ENCODE measurements at regions not wholly inside any gene's neighbourhood (a gene's known extent, or its start where the extent isn't known, plus 50 kb on each side); places are given as distances from the start of the nearest gene placed in this dataset.

GRCh38 chrX:39324233-39324930 is 523.1 kb downstream of the MID1IP1 start:
- Histone ChIP-seq H3K27me3 (ENCODE audit: control insufficient read depth, insufficient read depth, low read length) (peaks cover 4% of the 10 kb centered on the region), H3K4me3 (ENCODE audit: low read depth, low read length) (no peak overlapping the region), H3K36me3 (ENCODE audit: control insufficient read depth, insufficient read depth, low read length) (no peaks in the 10 kb centered on the region)
- no peak for TF ChIP-seq CTCF (IDR thresholded peaks at IDR 0.05; ENCODE audit: insufficient read depth, low read length, poor library complexity, severe bottlenecking)
- no peak for DNase-seq (ENCODE audit: low read depth)

GRCh38 chrX:39327255-39327654 is 526.0 kb downstream of the MID1IP1 start:
- no peak for DNase-seq (ENCODE audit: low read depth)
- no peak for TF ChIP-seq CTCF (IDR thresholded peaks at IDR 0.05; ENCODE audit: insufficient read depth, low read length, poor library complexity, severe bottlenecking)
- peaks cover 9% of the 10 kb centered on the region for H3K27me3 ChIP-seq (ENCODE audit: control insufficient read depth, insufficient read depth, low read length)
- no peaks in the 10 kb centered on the region for H3K36me3 ChIP-seq (ENCODE audit: control insufficient read depth, insufficient read depth, low read length)
- no peak overlapping the region for H3K4me3 ChIP-seq (ENCODE audit: low read depth, low read length)

GRCh38 chrX:39327705-39328104 is 526.4 kb downstream of the MID1IP1 start:
- no peak for TF ChIP-seq CTCF (IDR thresholded peaks at IDR 0.05; ENCODE audit: insufficient read depth, low read length, poor library complexity, severe bottlenecking)
- Histone ChIP-seq H3K27me3 (ENCODE audit: control insufficient read depth, insufficient read depth, low read length) (peaks cover 9% of the 10 kb centered on the region), H3K4me3 (ENCODE audit: low read depth, low read length) (no peak overlapping the region), H3K36me3 (ENCODE audit: control insufficient read depth, insufficient read depth, low read length) (no peaks in the 10 kb centered on the region)
- no peak for DNase-seq (ENCODE audit: low read depth)

- no peak for DNase-seq (ENCODE audit: low read depth)
- Histone ChIP-seq H3K4me3 (ENCODE audit: low read depth, low read length) (no peak overlapping the region), H3K36me3 (ENCODE audit: control insufficient read depth, insufficient read depth, low read length) (no peaks in the 10 kb centered on the region), H3K27me3 (ENCODE audit: control insufficient read depth, insufficient read depth, low read length) (peaks cover 12% of the 10 kb centered on the region)
- no peak for TF ChIP-seq CTCF (IDR thresholded peaks at IDR 0.05; ENCODE audit: insufficient read depth, low read length, poor library complexity, severe bottlenecking)
Observed at GRCh38 chrX:39328661-39329060, 527.4 kb downstream of the MID1IP1 start.

- Histone ChIP-seq H3K36me3 (ENCODE audit: control insufficient read depth, insufficient read depth, low read length) (no peaks in the 10 kb centered on the region), H3K27me3 (ENCODE audit: control insufficient read depth, insufficient read depth, low read length) (peaks cover 14% of the 10 kb centered on the region), H3K4me3 (ENCODE audit: low read depth, low read length) (no peak overlapping the region)
- no peak for DNase-seq (ENCODE audit: low read depth)
- TF ChIP-seq CTCF (IDR thresholded peaks at IDR 0.05; ENCODE audit: insufficient read depth, low read length, poor library complexity, severe bottlenecking): no peak
Observed at GRCh38 chrX:39331082-39331704, 529.9 kb downstream of the MID1IP1 start.

- TF ChIP-seq CTCF (IDR thresholded peaks at IDR 0.05; ENCODE audit: insufficient read depth, low read length, poor library complexity, severe bottlenecking): no peak
- Histone ChIP-seq H3K36me3 (ENCODE audit: control insufficient read depth, insufficient read depth, low read length) (no peaks in the 10 kb centered on the region), H3K27me3 (ENCODE audit: control insufficient read depth, insufficient read depth, low read length) (peaks cover 14% of the 10 kb centered on the region), H3K4me3 (ENCODE audit: low read depth, low read length) (no peak overlapping the region)
- no peak for DNase-seq (ENCODE audit: low read depth)
Observed at GRCh38 chrX:39333451-39333850, 532.2 kb downstream of the MID1IP1 start.
